IPS-15b (cell line): ENCODE measurements at regions not wholly inside any gene's neighbourhood (a gene's known extent, or its start where the extent isn't known, plus 50 kb on each side); places are given as distances from the start of the nearest gene placed in this dataset.

Experiments used
- H3K27me3 ChIP-seq: one replicate; pipeline ENCODE4 v1.6.1; 2013; ENCODE audit warnings: low read length; ENCODE audit not compliant: control insufficient read depth, insufficient read depth
- H3K36me3 ChIP-seq: one replicate; pipeline ENCODE4 v1.6.1; 2013; ENCODE audit warnings: low read length; ENCODE audit not compliant: control insufficient read depth, insufficient read depth
- H3K4me1 ChIP-seq: one replicate; pipeline ENCODE4 v1.6.1; 2013; ENCODE audit warnings: mild to moderate bottlenecking, low read length; ENCODE audit not compliant: control insufficient read depth, insufficient read depth
- H3K4me3 ChIP-seq: one replicate; pipeline ENCODE4 v1.5.1; 2013; ENCODE audit warnings: low read depth, low read length
- H3K9ac ChIP-seq: one replicate; pipeline ENCODE4 v1.6.1; 2013; ENCODE audit warnings: low read depth, mild to moderate bottlenecking, low read length
- H3K9me3 ChIP-seq: one replicate; pipeline ENCODE4 v1.6.1; 2013; ENCODE audit warnings: mild to moderate bottlenecking, low read length; ENCODE audit not compliant: control insufficient read depth, insufficient read depth

DNA sequence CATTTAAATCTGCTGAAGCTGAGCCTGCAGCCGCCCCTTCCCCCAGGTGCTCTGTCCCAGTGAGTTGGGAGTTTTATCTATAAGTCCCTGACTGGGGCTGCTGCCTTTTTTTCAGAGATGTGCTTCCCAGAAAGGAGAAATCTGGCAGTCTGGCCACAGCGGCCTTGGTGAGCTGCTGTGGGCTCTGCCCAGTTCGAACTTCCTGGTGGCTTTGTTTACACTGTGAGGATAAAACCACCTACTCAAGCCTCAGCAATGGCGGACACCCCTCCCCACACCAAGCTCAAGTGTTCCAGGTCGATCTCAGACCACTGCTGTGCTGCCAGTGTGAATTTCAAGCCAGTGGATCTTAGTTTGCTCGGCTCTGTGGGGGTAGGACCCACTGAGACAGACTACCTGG is 97.3 kb downstream of the ACAA2 start:
- no peaks in the 10 kb centered on the region for H3K27me3 ChIP-seq
- H3K36me3 ChIP-seq: no peaks in the 10 kb centered on the region
- no peak overlapping the region for H3K9ac ChIP-seq
- H3K9me3 ChIP-seq: no peaks in the 10 kb centered on the region
- H3K4me1 ChIP-seq: no peaks in the 10 kb centered on the region
- no peak overlapping the region for H3K4me3 ChIP-seq

DNA sequence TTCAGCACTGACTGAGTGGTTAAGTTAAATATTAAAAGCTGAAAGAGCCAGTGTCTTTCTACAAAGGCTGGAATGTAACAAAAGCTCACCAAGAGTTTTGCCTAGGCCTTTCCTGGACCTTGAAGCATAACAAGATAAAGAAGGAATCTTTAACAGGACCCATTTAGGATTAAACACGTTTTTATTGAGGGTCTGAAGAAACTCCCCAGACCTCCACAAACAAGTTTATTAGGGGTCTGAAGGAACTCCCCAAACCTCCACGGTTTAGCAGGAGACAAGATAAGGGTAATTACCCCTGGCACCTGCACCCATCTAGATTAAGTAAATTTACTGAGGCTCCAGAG is 104.0 kb downstream of the ACAA2 start:
- Histone ChIP-seq H3K4me3 (no peak overlapping the region), H3K9me3 (no peaks in the 10 kb centered on the region), H3K9ac (no peak overlapping the region), H3K27me3 (no peaks in the 10 kb centered on the region), H3K4me1 (no peaks in the 10 kb centered on the region), H3K36me3 (no peaks in the 10 kb centered on the region)

DNA sequence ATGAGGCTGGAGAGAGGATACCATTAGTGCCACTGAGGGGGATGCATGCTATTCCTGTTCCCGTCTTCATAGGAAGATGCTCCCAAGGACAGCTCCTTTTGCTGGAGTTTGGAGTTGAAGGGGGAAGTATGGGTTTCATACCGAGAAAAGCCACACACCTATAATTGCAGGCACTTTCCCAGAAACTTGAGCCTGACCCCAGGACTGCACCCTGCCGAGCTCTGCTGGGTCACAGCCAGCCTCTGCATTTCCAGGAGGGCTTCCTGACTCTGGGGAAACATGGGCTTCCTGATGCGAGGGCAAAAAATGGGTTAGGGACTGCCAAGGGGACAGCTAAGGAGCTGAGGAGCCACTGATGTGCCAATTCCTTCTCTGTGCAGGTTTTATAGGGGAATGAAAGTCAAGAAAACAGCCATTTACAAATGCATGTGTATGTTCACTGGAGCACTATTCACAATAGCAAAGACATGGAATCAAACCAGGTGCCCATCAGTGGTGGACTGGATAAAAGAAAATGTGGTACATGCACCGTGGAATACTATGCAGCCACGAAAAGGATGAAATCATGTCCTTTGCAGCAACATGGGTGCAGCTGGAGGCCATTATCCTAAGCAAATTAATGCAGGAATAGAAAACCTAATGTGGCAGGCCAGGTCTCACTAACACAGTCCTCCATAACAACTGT is 104.5 kb downstream of the ACAA2 start:
- H3K9me3 ChIP-seq: no peaks in the 10 kb centered on the region
- H3K36me3 ChIP-seq: no peaks in the 10 kb centered on the region
- no peaks in the 10 kb centered on the region for H3K4me1 ChIP-seq
- H3K4me3 ChIP-seq: no peak overlapping the region
- no peaks in the 10 kb centered on the region for H3K27me3 ChIP-seq
- H3K9ac ChIP-seq: no peak overlapping the region

DNA sequence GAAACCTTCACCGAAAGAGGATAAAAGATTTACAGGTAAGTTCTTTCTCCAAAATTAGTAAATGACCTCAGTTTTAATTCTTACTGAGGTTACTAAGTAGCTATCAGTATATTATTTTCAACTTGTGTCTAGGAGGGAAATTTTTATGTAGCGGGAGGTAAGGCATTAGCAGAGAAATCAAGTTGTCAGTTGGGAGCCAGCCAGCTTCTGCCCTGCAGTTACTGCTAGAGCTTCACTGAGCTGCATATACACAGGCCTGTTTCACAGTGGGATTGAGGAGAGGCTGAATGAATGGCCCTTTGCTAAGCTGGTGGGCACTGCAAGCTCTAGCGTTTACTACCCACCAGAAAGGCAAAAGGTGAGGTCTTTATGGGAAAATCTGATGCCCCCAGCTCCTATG is 105.7 kb downstream of the ACAA2 start:
- no peaks in the 10 kb centered on the region for H3K27me3 ChIP-seq
- no peaks in the 10 kb centered on the region for H3K4me1 ChIP-seq
- no peaks in the 10 kb centered on the region for H3K36me3 ChIP-seq
- no peak overlapping the region for H3K4me3 ChIP-seq
- H3K9me3 ChIP-seq: no peaks in the 10 kb centered on the region
- H3K9ac ChIP-seq: no peak overlapping the region

DNA sequence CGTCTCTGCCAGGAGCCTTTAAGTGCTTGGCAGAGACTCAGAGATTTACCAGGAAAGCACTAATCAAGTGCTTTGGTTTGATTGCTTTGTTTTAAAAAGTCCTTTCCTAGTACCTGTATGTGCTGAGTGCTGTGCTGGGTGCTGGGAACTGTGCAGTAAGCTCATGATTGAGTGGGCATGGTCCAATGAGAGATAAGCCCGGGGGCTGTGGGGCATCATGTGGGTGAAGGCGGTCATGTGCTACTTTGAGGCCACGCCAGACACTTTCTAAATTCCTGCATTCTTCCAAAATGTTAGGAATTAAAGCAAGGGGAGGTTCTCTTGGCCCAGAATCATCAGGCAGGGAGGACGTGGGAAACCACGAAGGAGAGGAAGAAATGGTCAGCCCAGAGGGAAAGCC is 109.0 kb downstream of the ACAA2 start:
- Histone ChIP-seq H3K27me3 (no peaks in the 10 kb centered on the region), H3K9ac (no peak overlapping the region), H3K4me1 (no peaks in the 10 kb centered on the region), H3K4me3 (no peak overlapping the region), H3K9me3 (no peaks in the 10 kb centered on the region), H3K36me3 (no peaks in the 10 kb centered on the region)

DNA sequence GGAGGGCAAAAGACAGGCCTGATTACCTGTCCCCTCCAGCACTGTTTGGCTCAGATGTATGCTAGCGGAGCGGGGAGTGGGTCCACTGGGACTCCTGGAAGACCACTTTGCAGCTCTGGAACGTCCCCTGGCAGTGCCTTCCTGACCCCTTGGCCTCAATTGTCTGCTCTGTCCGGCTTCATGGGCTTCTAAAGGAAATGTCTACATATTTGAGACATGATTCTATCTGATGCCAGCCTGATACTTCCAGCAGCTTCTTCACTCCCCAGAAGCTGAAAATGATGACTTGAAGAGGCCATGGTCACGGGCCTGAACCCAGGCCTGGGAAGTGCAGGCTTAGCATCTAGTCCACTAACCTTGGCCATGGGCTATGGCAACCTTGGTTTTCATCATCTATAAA is 112.1 kb downstream of the ACAA2 start:
- peaks cover 7% of the 10 kb centered on the region for H3K4me1 ChIP-seq
- H3K4me3 ChIP-seq: no peak overlapping the region
- H3K9ac ChIP-seq: no peak overlapping the region
- H3K27me3 ChIP-seq: no peaks in the 10 kb centered on the region
- no peaks in the 10 kb centered on the region for H3K9me3 ChIP-seq
- no peaks in the 10 kb centered on the region for H3K36me3 ChIP-seq

DNA sequence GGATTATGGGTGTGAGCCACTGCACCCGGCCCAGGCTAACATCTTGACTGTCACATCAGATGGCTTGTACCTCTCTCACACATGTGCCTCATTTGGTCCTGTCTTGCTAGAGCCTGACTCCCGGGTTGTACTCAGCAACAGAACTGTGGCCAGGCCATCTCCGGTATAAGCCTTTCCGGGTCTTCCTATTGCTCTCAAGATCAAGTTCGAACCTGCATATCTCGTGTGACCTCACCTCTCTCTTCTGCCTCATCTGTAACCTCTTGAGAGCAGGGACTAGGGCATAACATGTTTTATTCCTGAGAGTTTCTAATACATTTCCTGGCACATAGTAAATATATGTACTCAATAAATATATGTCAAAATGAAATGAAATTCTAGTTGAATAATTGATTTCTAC is 114.0 kb downstream of the ACAA2 start:
- no peaks in the 10 kb centered on the region for H3K36me3 ChIP-seq
- peaks cover 7% of the 10 kb centered on the region for H3K4me1 ChIP-seq
- H3K4me3 ChIP-seq: no peak overlapping the region
- no peak overlapping the region for H3K9ac ChIP-seq
- H3K27me3 ChIP-seq: no peaks in the 10 kb centered on the region
- H3K9me3 ChIP-seq: no peaks in the 10 kb centered on the region

DNA sequence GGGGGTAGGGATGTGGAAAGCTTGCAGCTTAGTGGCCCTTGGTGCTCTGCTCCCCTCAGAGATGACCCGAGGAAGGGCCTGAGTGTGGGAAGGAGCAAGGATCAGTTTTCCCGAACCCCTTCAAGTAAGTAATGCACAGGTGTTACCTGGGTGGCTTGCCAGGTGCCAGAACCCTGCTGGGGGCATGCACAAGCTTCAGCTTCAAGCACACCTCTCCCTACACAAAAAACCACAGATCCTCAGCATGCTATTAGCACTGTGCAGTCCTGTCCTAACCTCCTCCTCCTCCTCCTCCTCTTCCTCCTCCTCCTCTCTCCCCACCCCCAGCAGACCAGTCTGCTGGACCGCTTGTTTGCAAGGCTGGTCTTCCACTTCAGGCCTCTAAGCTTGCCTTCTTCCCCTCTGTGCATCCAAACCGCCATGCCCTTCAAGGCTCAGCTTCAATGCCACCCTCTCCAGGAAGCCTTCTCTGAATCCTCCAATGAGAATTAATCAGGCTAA is 114.8 kb downstream of the ACAA2 start:
- H3K9ac ChIP-seq: no peak overlapping the region
- no peaks in the 10 kb centered on the region for H3K36me3 ChIP-seq
- no peaks in the 10 kb centered on the region for H3K9me3 ChIP-seq
- H3K4me1 ChIP-seq: peaks cover 7% of the 10 kb centered on the region
- no peak overlapping the region for H3K4me3 ChIP-seq
- H3K27me3 ChIP-seq: no peaks in the 10 kb centered on the region

DNA sequence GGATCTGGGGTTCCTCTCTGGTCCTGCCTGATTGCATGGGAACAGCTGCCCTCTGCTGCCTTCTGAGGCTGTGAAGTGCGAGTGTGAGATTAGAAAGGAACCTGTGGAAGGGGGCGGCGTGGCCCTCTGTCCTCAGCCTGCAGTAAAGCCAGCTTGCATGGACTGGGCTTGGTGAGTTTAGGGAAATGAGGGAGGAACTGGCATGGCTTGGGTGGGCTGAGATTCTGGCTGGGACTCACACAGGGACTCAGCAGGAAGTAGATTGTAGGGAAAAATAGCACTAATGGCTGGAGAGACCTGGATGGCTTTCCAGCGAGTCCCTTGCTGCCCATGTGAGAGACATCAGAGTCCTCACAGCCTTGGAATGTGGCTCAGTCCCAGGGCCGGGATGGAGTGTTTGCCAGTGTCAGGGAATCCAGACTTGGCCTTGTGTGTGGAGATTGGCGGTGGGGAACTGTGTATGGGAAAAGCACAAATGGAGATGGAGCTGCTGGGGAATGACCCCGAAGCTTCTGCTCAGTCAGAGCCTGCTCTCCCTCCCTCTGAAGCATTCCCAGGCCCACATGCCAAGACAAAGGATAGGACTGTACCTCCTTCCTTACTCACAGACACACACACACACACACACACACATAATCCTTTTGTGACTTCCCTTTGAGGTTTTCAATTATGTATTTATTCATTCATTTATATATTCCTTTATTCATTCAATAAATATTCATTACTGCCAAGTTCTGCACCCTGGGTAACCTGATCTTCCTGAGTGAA is 115.4 kb downstream of the ACAA2 start:
- Histone ChIP-seq H3K36me3 (no peaks in the 10 kb centered on the region), H3K4me3 (no peak overlapping the region), H3K9ac (no peak overlapping the region), H3K27me3 (no peaks in the 10 kb centered on the region), H3K4me1 (peaks cover 7% of the 10 kb centered on the region), H3K9me3 (no peaks in the 10 kb centered on the region)

DNA sequence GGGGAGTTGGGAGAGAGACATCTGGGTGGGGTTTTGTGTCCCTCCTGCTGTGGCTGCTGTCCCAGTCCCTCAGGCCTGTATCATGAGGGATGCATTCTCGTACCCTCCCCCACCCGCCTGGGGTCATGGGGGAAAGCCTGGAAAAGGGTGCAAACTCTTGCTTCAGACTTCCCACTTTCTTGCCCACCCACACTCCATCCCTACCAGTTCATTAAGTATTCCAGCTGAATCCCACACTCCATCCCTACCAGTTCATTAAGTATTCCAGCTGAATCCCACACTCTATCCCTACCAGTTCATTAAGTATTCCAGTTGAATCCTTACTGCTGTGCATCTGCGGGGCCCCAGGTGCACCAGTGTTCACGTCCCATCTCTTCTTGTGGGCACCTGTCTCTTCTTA is 116.3 kb downstream of the ACAA2 start:
- peaks cover 7% of the 10 kb centered on the region for H3K4me1 ChIP-seq
- H3K9me3 ChIP-seq: no peaks in the 10 kb centered on the region
- H3K9ac ChIP-seq: no peak overlapping the region
- no peaks in the 10 kb centered on the region for H3K27me3 ChIP-seq
- no peak overlapping the region for H3K4me3 ChIP-seq
- H3K36me3 ChIP-seq: no peaks in the 10 kb centered on the region

DNA sequence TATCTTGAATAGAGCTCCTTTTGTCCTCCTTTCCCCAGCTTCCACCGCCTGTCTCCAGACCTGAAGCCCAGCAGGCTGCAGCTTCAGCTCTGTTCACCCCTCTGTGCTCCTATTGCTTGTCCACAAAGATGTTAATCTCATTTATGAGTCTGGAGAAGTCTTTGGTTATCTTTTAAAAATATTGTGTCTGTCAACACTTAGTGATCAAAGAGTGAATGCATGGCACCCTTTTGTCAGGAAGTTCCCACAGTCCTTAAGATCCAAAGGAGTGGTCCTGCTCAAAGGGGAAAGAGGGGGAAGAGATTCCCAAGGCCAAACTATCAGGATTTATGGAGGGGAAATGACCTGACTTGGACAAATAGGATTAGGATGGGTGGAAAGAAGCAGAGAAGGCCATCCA is 118.9 kb downstream of the ACAA2 start:
- Histone ChIP-seq H3K9ac (no peak overlapping the region), H3K27me3 (no peaks in the 10 kb centered on the region), H3K4me1 (peaks cover 7% of the 10 kb centered on the region), H3K9me3 (no peaks in the 10 kb centered on the region), H3K36me3 (no peaks in the 10 kb centered on the region), H3K4me3 (no peak overlapping the region)

DNA sequence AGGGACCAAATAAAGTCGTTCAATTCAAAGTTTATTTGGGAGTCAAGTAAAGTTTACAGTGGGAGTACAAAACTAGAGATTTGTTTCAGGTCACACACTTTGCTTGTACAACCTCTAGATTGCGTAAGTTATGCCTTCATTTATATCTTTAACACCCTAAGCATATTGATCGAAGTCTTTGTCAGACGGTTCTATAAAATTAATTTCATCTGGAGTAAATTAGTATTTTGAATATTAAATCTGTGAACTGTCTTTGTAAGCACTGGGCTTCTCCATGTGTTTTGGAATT is 119.7 kb downstream of the ACAA2 start:
- Histone ChIP-seq H3K9me3 (no peaks in the 10 kb centered on the region), H3K27me3 (no peaks in the 10 kb centered on the region), H3K9ac (no peak overlapping the region), H3K4me1 (peaks cover 7% of the 10 kb centered on the region), H3K36me3 (no peaks in the 10 kb centered on the region), H3K4me3 (no peak overlapping the region)
